ENCODE measurements at regions not wholly inside any gene's neighbourhood (a gene's known extent, or its start where the extent isn't known, plus 50 kb on each side); places are given as distances from the start of the nearest gene placed in this dataset.

GRCh38 chr10:32155075-32155516 is 98.9 kb upstream of the KIF5B start:
- peak overlapping the region; percentile 64; the same call in 1 of the 2 replicates for H3K27ac ChIP-seq
- no peak for TF ChIP-seq CTCF (IDR thresholded peaks at IDR 0.05)
- no peak for TF ChIP-seq ZFX (IDR thresholded peaks at IDR 0.05; ENCODE audit: borderline replicate concordance)

GRCh38 chr10:32153931-32154330 is 97.7 kb upstream of the KIF5B start:
- TF ChIP-seq CTCF (IDR thresholded peaks at IDR 0.05), result no peak
- no peak for TF ChIP-seq ZFX (IDR thresholded peaks at IDR 0.05; ENCODE audit: borderline replicate concordance)

DNA sequence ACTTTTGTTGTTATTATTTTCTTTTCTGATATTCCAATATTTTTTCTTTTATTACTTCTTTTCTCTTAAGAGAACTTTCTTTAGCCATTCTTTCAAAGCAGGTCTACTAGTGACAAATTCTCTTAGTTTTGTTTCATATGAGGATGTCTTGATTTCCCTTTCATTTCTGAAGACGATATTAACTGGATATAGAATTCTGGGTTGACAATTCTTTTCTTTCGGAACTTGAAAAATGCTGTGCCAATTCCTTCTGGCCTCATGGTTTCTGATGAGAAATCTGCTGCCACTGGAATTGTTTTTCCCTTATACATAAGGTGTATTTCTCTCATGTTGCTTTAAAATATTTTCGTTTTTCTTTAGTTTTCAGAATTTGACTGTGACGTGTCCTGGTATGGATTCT is 97.0 kb upstream of the KIF5B start:
- H3K27ac ChIP-seq, result no peak overlapping the region
- TF ChIP-seq CTCF (IDR thresholded peaks at IDR 0.05) (no peak), ZFX (IDR thresholded peaks at IDR 0.05; ENCODE audit: borderline replicate concordance) (no peak)

More at GRCh38 chr10:32153931-32154330, 97.7 kb upstream of the KIF5B start:
- H3K27ac ChIP-seq, result no peak overlapping the region

- TF ChIP-seq ZFX (IDR thresholded peaks at IDR 0.05; ENCODE audit: borderline replicate concordance), result no peak
- no peak for TF ChIP-seq CTCF (IDR thresholded peaks at IDR 0.05)
Measured at GRCh38 chr10:32151871-32152270, 95.6 kb upstream of the KIF5B start.

DNA sequence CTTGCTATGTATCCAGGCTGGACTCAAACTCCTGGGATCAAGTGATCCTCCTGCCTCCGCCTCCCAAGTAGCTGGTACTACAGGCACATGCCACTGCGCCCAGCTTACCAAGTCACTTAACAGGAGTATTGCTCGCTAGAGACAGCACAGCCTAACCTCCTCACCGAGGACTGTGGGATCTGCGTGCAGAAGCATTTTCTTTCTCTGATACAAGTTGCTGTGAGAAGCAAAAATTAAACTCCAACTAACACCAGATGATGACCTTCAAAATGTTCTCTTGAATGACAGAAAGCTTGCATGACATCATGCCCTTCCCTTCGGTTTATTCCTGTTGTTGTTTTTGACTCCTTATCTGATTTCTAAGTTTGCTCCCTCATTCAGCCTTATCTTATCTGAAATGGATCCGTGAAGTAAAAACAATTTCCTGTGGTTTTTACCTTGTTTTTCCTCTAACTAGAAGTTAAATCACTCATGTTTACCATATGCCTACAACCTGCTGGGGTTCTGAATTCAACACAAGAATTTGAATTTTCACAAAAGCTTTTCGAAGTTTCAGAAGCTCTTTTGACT is 94.4 kb upstream of the KIF5B start:
- TF ChIP-seq ZFX (IDR thresholded peaks at IDR 0.05; ENCODE audit: borderline replicate concordance) (no peak), CTCF (IDR thresholded peaks at IDR 0.05) (no peak)
- no peak overlapping the region for H3K27ac ChIP-seq

More at GRCh38 chr10:32151871-32152270, 95.6 kb upstream of the KIF5B start:
- no peak overlapping the region for H3K27ac ChIP-seq

- TF ChIP-seq CTCF (IDR thresholded peaks at IDR 0.05) (no peak), ZFX (IDR thresholded peaks at IDR 0.05; ENCODE audit: borderline replicate concordance) (no peak)
- no peak overlapping the region for H3K27ac ChIP-seq
Measured at GRCh38 chr10:32149252-32149955, 93.2 kb upstream of the KIF5B start.

DNA sequence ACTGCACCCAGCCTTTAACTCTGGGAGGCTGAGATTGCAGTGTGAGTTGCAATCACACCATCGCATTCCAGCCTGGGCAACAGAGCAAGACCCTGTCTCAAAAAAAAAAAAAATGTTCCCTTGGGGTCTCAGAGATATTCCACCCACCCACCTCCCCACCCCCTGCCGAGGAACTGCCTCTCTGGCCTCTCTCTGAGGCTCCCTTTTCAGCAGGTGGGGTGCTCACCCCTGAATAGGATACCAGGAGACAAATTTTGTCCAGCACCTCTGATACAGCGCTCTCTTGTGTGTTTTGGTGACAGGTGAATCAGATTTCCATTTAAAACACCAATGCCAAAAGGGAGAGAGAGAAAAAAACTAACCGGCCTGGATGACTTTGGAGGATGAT is 92.6 kb upstream of the KIF5B start:
- TF ChIP-seq ZFX (IDR thresholded peaks at IDR 0.05; ENCODE audit: borderline replicate concordance) (no peak), CTCF (IDR thresholded peaks at IDR 0.05) (no peak)
- no peak overlapping the region for H3K27ac ChIP-seq

Measured in 22Rv1 (cell line).